HCT116 (cell line): ENCODE measurements at regions not wholly inside any gene's neighbourhood (a gene's known extent, or its start where the extent isn't known, plus 50 kb on each side); places are given as distances from the start of the nearest gene placed in this dataset.

Source experiments
- CBX3 ChIP-seq: IDR thresholded peaks from 2 replicates; pipeline ENCODE4 v1.6.1; 2012; ENCODE audit warnings: low read depth
- CTCF ChIP-seq, 3 experiments: fragments of 200-600 bp in 1 of 3; sonication (generic) in 1 of 3; IDR thresholded peaks in 2 of 3; conservative IDR thresholded peaks in 1 of 3; 2 replicates each; pipeline ENCODE4 v1.5.1; 2012 to 2017; ENCODE audit warnings: low read depth in 2 of 3, low read length in 2 of 3, antibody characterized with exemption in 1 of 3, borderline replicate concordance in 1 of 3, control low read depth in 1 of 3, mild to moderate bottlenecking in 1 of 3, mixed read lengths in 1 of 3, mixed run types in 1 of 3, moderate library complexity in 1 of 3; ENCODE audit not compliant: insufficient read depth in 1 of 3
- FOSL1 ChIP-seq: IDR thresholded peaks from 2 replicates; pipeline ENCODE4 v1.6.1; 2012; ENCODE audit warnings: low read depth
- MAX ChIP-seq: IDR thresholded peaks from 2 replicates; pipeline ENCODE4 v1.6.1; 2012
- POLR2A ChIP-seq: IDR thresholded peaks from 2 replicates; pipeline ENCODE4 v1.7.0; 2011; ENCODE audit warnings: borderline replicate concordance; ENCODE audit not compliant: insufficient read depth, insufficient read length; ENCODE audit errors: extremely low read depth
- POLR2AphosphoS5 ChIP-seq: IDR thresholded peaks from 2 replicates; pipeline ENCODE4 v1.6.1; 2011; ENCODE audit warnings: mild to moderate bottlenecking, low read depth, low read length, moderate library complexity
- RAD21 ChIP-seq: IDR thresholded peaks from 2 replicates; pipeline ENCODE4 v1.6.1; 2012; ENCODE audit warnings: low read depth, mild to moderate bottlenecking

DNA sequence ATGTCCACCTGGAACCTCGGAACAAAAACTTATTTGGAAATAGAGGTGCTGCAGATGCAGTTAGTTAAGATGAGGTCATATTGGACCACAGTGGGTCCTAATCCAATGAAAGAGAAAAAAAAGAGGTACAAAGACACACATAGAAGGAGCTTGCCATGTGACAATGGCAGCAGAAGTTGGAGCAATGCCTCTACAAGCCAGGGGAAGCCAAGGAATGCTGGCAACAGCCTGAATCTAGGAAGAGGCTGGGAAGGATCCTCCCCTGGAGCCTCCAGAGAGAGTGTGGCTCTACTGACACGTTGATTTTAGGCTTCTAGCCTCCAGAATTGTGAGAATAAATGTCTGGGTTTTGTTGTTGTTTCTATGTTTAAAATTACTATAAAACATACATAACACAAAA is 521.8 kb upstream of the CCDC196 start:
- TF ChIP-seq CTCF (IDR thresholded peaks at IDR 0.05 in 2 of 3, conservative IDR thresholded peaks at IDR 0.05 in 1 of 3; ENCODE audit: borderline replicate concordance in 1 of 3, insufficient read depth in 1 of 3, low read depth in 2 of 3, low read length in 2 of 3) (no peak), RAD21 (no peak), FOSL1 (no peak), MAX (no peak), POLR2A (no peak), POLR2AphosphoS5 (no peak), CBX3 (no peak)
